ENCODE measurements at regions not wholly inside any gene's neighbourhood (a gene's known extent, or its start where the extent isn't known, plus 50 kb on each side); places are given as distances from the start of the nearest gene placed in this dataset.

GRCh38 chr10:88066319-88066718, 202.9 kb downstream of the PTEN start:
- TF ChIP-seq CTCF (IDR thresholded peaks at IDR 0.05; ENCODE audit: low read depth, low read length, poor library complexity, severe bottlenecking) (no peak), EZH2phosphoT487 (IDR thresholded peaks at IDR 0.05; ENCODE audit: borderline replicate concordance, low read length) (no peak)

All from DOHH2 (cell line).